ENCODE measurements at regions not wholly inside any gene's neighbourhood (a gene's known extent, or its start where the extent isn't known, plus 50 kb on each side); places are given as distances from the start of the nearest gene placed in this dataset.

GRCh38 chr6:91088515-91088914, 501.6 kb upstream of the MAP3K7 start:
- no peak for TF ChIP-seq CTCF (IDR thresholded peaks at IDR 0.05; ENCODE audit: borderline replicate concordance, control extremely low read depth, extremely low read depth, insufficient read depth, missing control alignments)
- no peak for DNase-seq (ENCODE audit: low spot score)
- in situ Hi-C loops (cut with MboI; ENCODE audit: low sequenced_read_pairs, unreplicated experiment), result no loop called here

GRCh38 chr6:91087908-91088307, 501.0 kb upstream of the MAP3K7 start:
- TF ChIP-seq CTCF (IDR thresholded peaks at IDR 0.05; ENCODE audit: borderline replicate concordance, control extremely low read depth, extremely low read depth, insufficient read depth, missing control alignments), result no peak
- in situ Hi-C loops (cut with MboI; ENCODE audit: low sequenced_read_pairs, unreplicated experiment), result no loop called here
- DNase-seq (ENCODE audit: low spot score), result no peak

GRCh38 chr6:91083211-91083610, 496.3 kb upstream of the MAP3K7 start:
- in situ Hi-C loops (cut with MboI; ENCODE audit: low sequenced_read_pairs, unreplicated experiment), result no loop called here
- no peak for DNase-seq (ENCODE audit: low spot score)

GRCh38 chr6:91082311-91082832, 495.5 kb upstream of the MAP3K7 start:
- in situ Hi-C loops (cut with MboI; ENCODE audit: low sequenced_read_pairs, unreplicated experiment), result no loop called here
- TF ChIP-seq CTCF (IDR thresholded peaks at IDR 0.05; ENCODE audit: borderline replicate concordance, control extremely low read depth, extremely low read depth, insufficient read depth, missing control alignments), result no peak
- no peak for DNase-seq (ENCODE audit: low spot score)

More at GRCh38 chr6:91083211-91083610, 496.3 kb upstream of the MAP3K7 start:
- no peak for TF ChIP-seq CTCF (IDR thresholded peaks at IDR 0.05; ENCODE audit: borderline replicate concordance, control extremely low read depth, extremely low read depth, insufficient read depth, missing control alignments)

- in situ Hi-C loops (cut with MboI; ENCODE audit: low sequenced_read_pairs, unreplicated experiment), result no loop called here
- peak; percentile 49 for DNase-seq (ENCODE audit: low spot score)
- peak; percentile 40 for TF ChIP-seq CTCF (IDR thresholded peaks at IDR 0.05; ENCODE audit: borderline replicate concordance, control extremely low read depth, extremely low read depth, insufficient read depth, missing control alignments)
These were observed 494.7 kb upstream of the MAP3K7 start for GRCh38 chr6:91081452-91082067.

- TF ChIP-seq CTCF (IDR thresholded peaks at IDR 0.05; ENCODE audit: borderline replicate concordance, control extremely low read depth, extremely low read depth, insufficient read depth, missing control alignments), result no peak
- no peak for DNase-seq (ENCODE audit: low spot score)
- in situ Hi-C loops (cut with MboI; ENCODE audit: low sequenced_read_pairs, unreplicated experiment), result no loop called here
These were observed 494.0 kb upstream of the MAP3K7 start for GRCh38 chr6:91080871-91081270.

Measured in GM13976 (cell line).